Endodermal cell (in vitro differentiated cells): ENCODE measurements at regions not wholly inside any gene's neighbourhood (a gene's known extent, or its start where the extent isn't known, plus 50 kb on each side); places are given as distances from the start of the nearest gene placed in this dataset.

Experiments used
- DNase-seq: peaks from one replicate; pipeline ENCODE4 v3.0.0-alpha.2; 2017
- H3K27ac ChIP-seq: 2 replicates; pipeline ENCODE4 v1.5.1; 2013; ENCODE audit warnings: mild to moderate bottlenecking, low read depth, low read length, moderate library complexity
- H3K27me3 ChIP-seq: 2 replicates; pipeline ENCODE4 v1.6.1; 2013; ENCODE audit warnings: mild to moderate bottlenecking, low read length, moderate library complexity; ENCODE audit not compliant: insufficient read depth, control insufficient read depth, poor library complexity, severe bottlenecking
- H3K36me3 ChIP-seq: 2 replicates; pipeline ENCODE4 v1.7.0; 2013; ENCODE audit warnings: mild to moderate bottlenecking, low read length, moderate library complexity; ENCODE audit not compliant: control insufficient read depth, insufficient read depth
- H3K4me1 ChIP-seq: one replicate; pipeline ENCODE4 v1.7.0; 2013; ENCODE audit warnings: low read length; ENCODE audit not compliant: control insufficient read depth, insufficient read depth
- H3K4me3 ChIP-seq: 2 replicates; pipeline ENCODE4 v1.5.1; 2013; ENCODE audit warnings: mild to moderate bottlenecking, low read length, moderate library complexity
- H3K9ac ChIP-seq: 2 replicates; pipeline ENCODE4 v1.6.1; 2013; ENCODE audit warnings: mild to moderate bottlenecking, low read length, moderate library complexity; ENCODE audit not compliant: poor library complexity, severe bottlenecking; ENCODE audit errors: extremely low read depth
- H3K9me3 ChIP-seq: 2 replicates; pipeline ENCODE4 v1.6.1; 2013; ENCODE audit warnings: mild to moderate bottlenecking, low read length, moderate library complexity; ENCODE audit not compliant: control insufficient read depth
- H3K27ac Mint-ChIP-seq: 2 replicates; pipeline ENCODE4 v1.8.0; 2020; ENCODE audit warnings: mixed read lengths
- H3K27me3 Mint-ChIP-seq: 2 replicates; pipeline ENCODE4 v1.8.0; 2021; ENCODE audit warnings: mild to moderate bottlenecking, mixed read lengths; ENCODE audit not compliant: insufficient read depth
- H3K36me3 Mint-ChIP-seq: 2 replicates; pipeline ENCODE4 v1.8.0; 2020; ENCODE audit warnings: low read depth, mixed read lengths
- H3K4me1 Mint-ChIP-seq: 2 replicates; pipeline ENCODE4 v1.8.0; 2020; ENCODE audit warnings: mixed read lengths
- H3K4me3 Mint-ChIP-seq: 2 replicates; pipeline ENCODE4 v1.8.0; 2020; ENCODE audit warnings: mild to moderate bottlenecking, moderate library complexity, mixed read lengths
- H3K9me3 Mint-ChIP-seq: 2 replicates; pipeline ENCODE4 v1.8.0; 2020; ENCODE audit warnings: mild to moderate bottlenecking, mixed read lengths
- WGBS, 2 experiments: methylation state at CpG; one replicate each; pipeline versions ENCODE4 v1.1.5 to v1.1.7; 2013; ENCODE audit warnings: missing lambda C conversion rate in 2 of 2, mixed read lengths in 1 of 2; ENCODE audit not compliant: insufficient coverage in 1 of 2, insufficient read length in 1 of 2; 5-methylcytosine and 5-hydroxymethylcytosine counted together
- TF ChIP-seq, protein P1 (sequence below): fragments of 200-600 bp; sonication (generic); conservative IDR thresholded peaks from 2 replicates; pipeline ENCODE4 v1.5.0; 2021; ENCODE audit warnings: antibody characterized with exemption, mild to moderate bottlenecking

DNA sequence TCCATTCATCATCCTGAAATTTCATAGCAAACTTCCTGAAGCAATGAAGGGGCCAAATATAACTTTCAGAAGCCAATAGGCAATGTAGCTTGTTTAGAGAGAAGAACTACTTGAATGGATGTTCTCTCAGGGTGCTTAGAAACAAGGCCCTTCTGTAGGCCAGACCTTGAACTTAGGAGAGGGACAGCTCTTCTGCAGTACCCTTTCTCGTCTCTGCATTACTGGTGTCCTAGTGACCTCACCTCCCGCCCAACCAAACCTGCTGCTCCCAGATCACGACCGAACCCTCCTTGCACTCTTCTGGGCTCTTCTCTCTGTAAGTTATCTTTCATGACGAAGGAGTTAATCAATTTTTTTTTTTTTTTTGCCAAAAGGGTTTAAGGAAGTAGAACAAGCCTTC, 543.9 kb downstream of the TDRD15 start:
- H3K27ac ChIP-seq, result no peak overlapping the region
- TF ChIP-seq, protein P1, sequence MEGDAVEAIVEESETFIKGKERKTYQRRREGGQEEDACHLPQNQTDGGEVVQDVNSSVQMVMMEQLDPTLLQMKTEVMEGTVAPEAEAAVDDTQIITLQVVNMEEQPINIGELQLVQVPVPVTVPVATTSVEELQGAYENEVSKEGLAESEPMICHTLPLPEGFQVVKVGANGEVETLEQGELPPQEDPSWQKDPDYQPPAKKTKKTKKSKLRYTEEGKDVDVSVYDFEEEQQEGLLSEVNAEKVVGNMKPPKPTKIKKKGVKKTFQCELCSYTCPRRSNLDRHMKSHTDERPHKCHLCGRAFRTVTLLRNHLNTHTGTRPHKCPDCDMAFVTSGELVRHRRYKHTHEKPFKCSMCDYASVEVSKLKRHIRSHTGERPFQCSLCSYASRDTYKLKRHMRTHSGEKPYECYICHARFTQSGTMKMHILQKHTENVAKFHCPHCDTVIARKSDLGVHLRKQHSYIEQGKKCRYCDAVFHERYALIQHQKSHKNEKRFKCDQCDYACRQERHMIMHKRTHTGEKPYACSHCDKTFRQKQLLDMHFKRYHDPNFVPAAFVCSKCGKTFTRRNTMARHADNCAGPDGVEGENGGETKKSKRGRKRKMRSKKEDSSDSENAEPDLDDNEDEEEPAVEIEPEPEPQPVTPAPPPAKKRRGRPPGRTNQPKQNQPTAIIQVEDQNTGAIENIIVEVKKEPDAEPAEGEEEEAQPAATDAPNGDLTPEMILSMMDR, result no peak
- H3K4me1 Mint-ChIP-seq, result peaks cover 34% of the 10 kb centered on the region
- H3K27ac Mint-ChIP-seq, result no peak overlapping the region
- no peaks in the 10 kb centered on the region for H3K36me3 Mint-ChIP-seq
- H3K27me3 Mint-ChIP-seq, result no peaks in the 10 kb centered on the region
- 98 to 100% methylated on average over 4 to 5 of the region's 5 CpGs for WGBS, 2 experiments
- no peak overlapping the region for H3K4me3 Mint-ChIP-seq
- no peak overlapping the region for H3K9ac ChIP-seq
- no peaks in the 10 kb centered on the region for H3K9me3 ChIP-seq
- H3K36me3 ChIP-seq, result no peaks in the 10 kb centered on the region
- peak; percentile 49 for DNase-seq
- no peaks in the 10 kb centered on the region for H3K4me1 ChIP-seq
- H3K4me3 ChIP-seq, result no peak overlapping the region
- H3K27me3 ChIP-seq, result no peaks in the 10 kb centered on the region
- H3K9me3 Mint-ChIP-seq, result no peaks in the 10 kb centered on the region

DNA sequence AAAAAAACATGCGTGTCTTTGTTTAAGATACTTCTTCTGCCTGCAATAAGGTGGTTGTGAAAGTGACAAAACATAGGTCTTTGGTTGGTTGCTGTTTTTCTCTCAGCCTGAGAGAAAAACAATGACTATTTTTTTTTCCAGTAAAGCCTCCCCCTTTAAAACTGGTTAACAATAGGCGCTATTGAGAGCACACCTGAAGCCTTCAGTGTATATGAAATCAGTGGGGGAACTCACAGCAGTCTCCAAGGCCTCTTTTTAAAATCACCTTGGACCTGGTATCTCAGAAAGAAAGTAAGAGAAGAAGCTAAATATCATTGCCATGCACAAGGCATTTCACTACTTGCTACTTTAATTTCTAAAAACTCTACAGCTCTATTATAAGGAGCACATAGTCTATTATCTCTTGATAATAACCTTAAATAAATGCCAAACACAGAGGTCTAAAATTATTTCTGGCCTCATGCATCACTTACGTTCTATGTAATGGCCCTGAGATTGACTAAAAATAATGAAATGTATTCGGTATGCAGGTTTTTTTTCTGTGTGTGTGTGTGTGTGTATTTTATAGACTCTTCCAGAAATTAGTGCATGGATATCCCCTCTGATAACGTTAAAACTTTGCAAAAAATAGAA, 544.4 kb downstream of the TDRD15 start:
- Histone ChIP-seq H3K9ac (no peak overlapping the region), H3K27me3 (no peaks in the 10 kb centered on the region), H3K27ac (no peak overlapping the region), H3K4me3 (no peak overlapping the region), H3K4me1 (no peaks in the 10 kb centered on the region), H3K9me3 (no peaks in the 10 kb centered on the region), H3K36me3 (no peaks in the 10 kb centered on the region)
- Mint-ChIP-seq H3K4me3 (no peak overlapping the region), H3K27me3 (no peaks in the 10 kb centered on the region), H3K36me3 (no peaks in the 10 kb centered on the region), H3K4me1 (peaks cover 31% of the 10 kb centered on the region), H3K9me3 (no peaks in the 10 kb centered on the region), H3K27ac (no peak overlapping the region)
- TF ChIP-seq, protein P1, result no peak
- 85% methylated on average over 5 of the region's 5 CpGs; no CpG with 5 or more reads in 1 of the 2 experiments for WGBS, 2 experiments
- no peak for DNase-seq

DNA sequence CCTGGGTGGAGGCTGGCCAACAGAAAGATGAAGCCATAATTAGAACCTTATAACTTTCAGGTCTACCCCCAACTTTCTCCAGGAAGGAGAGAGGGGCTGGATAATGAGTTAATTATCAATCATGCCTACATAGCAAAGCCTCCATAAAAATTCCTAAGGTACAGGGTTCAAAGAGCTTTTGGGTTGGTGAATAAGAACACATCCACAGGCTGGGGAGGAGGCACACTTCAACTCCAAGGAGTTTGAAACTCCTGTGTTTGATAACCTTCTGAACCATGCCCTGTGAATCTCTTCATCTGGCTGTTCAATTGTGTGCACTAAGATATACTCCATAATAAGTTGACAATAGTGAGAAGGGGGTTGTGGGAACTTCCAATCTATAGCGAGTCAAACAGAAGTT, 552.3 kb downstream of the TDRD15 start:
- 88 to 100% methylated on average over 1 of the region's 1 CpG for WGBS, 2 experiments
- TF ChIP-seq, protein P1, result no peak
- no peak overlapping the region for H3K27ac Mint-ChIP-seq

More for the DNA sequence above, 552.3 kb downstream of the TDRD15 start:
- Mint-ChIP-seq H3K9me3 (peaks cover 7% of the 10 kb centered on the region), H3K4me3 (no peak overlapping the region), H3K27me3 (no peaks in the 10 kb centered on the region), H3K4me1 (no peaks in the 10 kb centered on the region), H3K36me3 (no peaks in the 10 kb centered on the region)
- H3K36me3 ChIP-seq, result no peaks in the 10 kb centered on the region
- H3K9ac ChIP-seq, result no peak overlapping the region
- no peak for DNase-seq
- H3K9me3 ChIP-seq, result no peaks in the 10 kb centered on the region
- H3K27me3 ChIP-seq, result no peaks in the 10 kb centered on the region
- H3K27ac ChIP-seq, result no peak overlapping the region
- H3K4me1 ChIP-seq, result no peaks in the 10 kb centered on the region
- H3K4me3 ChIP-seq, result no peak overlapping the region
